A549 (cell line): ENCODE measurements at regions not wholly inside any gene's neighbourhood (a gene's known extent, or its start where the extent isn't known, plus 50 kb on each side); places are given as distances from the start of the nearest gene placed in this dataset.

Experiments
- CHD2 ChIP-seq: fragments of 150-350 bp; IDR thresholded peaks from 2 replicates; pipeline ENCODE4 v1.6.1; 2014; ENCODE audit warnings: low read length; ENCODE audit not compliant: partially characterized antibody
- EP300 ChIP-seq, 2 experiments: fragments of >200 bp; sonication (Bioruptor Twin); formaldehyde crosslinking; IDR thresholded peaks; 2 replicates in 1 of 2; 3 replicates in 1 of 2; pipeline ENCODE4 v1.6.1; 2016 to 2017
- HDAC2 ChIP-seq: fragments of 200-600 bp; sonication (generic); IDR thresholded peaks from 2 replicates; pipeline ENCODE4 v1.6.1; 2016
- JUNB ChIP-seq: fragments of >200 bp; sonication (Bioruptor Twin); formaldehyde crosslinking; IDR thresholded peaks from 2 replicates; pipeline ENCODE4 v1.6.1; 2016
- MAFK ChIP-seq: fragments of 450-650 bp; IDR thresholded peaks from 2 replicates; pipeline ENCODE4 v1.6.1; 2014; ENCODE audit not compliant: partially characterized antibody
- MYC ChIP-seq: IDR thresholded peaks from 2 replicates; pipeline ENCODE4 v1.6.1; 2012; ENCODE audit warnings: mild to moderate bottlenecking, inconsistent platforms, low read length, improper control_type of control experiment, borderline replicate concordance
- RARB ChIP-seq: fragments of 250-450 bp; sonication (Bioruptor Pico); IDR thresholded peaks from 2 replicates; pipeline ENCODE4 v1.8.0; 2021; ENCODE audit warnings: mild to moderate bottlenecking, moderate library complexity
- RNF2 ChIP-seq: fragments of 200-600 bp; sonication (generic); IDR thresholded peaks from 2 replicates; pipeline ENCODE4 v1.6.1; 2016; ENCODE audit warnings: low read depth, mild to moderate bottlenecking, antibody characterized with exemption, moderate library complexity, borderline replicate concordance
- TF ChIP-seq, protein P1 (sequence below): fragments of >200 bp; sonication (Bioruptor Twin); formaldehyde crosslinking; IDR thresholded peaks from 3 replicates; pipeline ENCODE4 v1.5.1; 2016
- TF ChIP-seq, protein P2 (sequence below): IDR thresholded peaks from 2 replicates; pipeline ENCODE4 v1.6.1; 2012
- TF ChIP-seq, protein P3 (sequence below): fragments of 200-600 bp; sonication (generic); IDR thresholded peaks from 2 replicates; pipeline ENCODE4 v1.6.1; 2016; ENCODE audit warnings: antibody characterized with exemption, mild to moderate bottlenecking, moderate library complexity
- TF ChIP-seq, protein P4 (sequence below): fragments of 150-350 bp; IDR thresholded peaks from 2 replicates; pipeline ENCODE4 v1.6.1; 2014; ENCODE audit warnings: low read depth, mild to moderate bottlenecking, low read length

DNA sequence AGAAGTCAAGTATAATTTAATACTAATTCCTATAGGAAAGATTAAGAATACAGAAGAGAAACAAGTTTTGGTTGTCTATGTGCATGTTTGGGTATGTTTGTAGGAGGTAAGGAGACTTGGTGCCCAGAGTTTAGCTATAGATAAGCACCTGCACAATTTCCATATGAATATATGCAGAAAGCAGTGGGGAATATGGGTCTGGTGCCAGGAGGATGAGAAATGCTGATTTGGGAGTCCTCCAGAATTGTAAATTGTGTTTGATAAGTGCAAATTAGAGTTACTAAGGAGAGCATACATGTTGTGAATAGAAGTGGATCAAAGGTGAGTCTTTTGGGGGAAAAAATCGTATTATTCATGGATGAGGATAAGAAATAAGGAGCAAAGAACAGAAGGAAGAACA lies 653.1 kb downstream of the EFNA5 start:
- TF ChIP-seq, protein P1, sequence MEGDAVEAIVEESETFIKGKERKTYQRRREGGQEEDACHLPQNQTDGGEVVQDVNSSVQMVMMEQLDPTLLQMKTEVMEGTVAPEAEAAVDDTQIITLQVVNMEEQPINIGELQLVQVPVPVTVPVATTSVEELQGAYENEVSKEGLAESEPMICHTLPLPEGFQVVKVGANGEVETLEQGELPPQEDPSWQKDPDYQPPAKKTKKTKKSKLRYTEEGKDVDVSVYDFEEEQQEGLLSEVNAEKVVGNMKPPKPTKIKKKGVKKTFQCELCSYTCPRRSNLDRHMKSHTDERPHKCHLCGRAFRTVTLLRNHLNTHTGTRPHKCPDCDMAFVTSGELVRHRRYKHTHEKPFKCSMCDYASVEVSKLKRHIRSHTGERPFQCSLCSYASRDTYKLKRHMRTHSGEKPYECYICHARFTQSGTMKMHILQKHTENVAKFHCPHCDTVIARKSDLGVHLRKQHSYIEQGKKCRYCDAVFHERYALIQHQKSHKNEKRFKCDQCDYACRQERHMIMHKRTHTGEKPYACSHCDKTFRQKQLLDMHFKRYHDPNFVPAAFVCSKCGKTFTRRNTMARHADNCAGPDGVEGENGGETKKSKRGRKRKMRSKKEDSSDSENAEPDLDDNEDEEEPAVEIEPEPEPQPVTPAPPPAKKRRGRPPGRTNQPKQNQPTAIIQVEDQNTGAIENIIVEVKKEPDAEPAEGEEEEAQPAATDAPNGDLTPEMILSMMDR = no peak
- TF ChIP-seq, protein P2, sequence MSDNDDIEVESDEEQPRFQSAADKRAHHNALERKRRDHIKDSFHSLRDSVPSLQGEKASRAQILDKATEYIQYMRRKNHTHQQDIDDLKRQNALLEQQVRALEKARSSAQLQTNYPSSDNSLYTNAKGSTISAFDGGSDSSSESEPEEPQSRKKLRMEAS = no peak
- TF ChIP-seq, protein P3, sequence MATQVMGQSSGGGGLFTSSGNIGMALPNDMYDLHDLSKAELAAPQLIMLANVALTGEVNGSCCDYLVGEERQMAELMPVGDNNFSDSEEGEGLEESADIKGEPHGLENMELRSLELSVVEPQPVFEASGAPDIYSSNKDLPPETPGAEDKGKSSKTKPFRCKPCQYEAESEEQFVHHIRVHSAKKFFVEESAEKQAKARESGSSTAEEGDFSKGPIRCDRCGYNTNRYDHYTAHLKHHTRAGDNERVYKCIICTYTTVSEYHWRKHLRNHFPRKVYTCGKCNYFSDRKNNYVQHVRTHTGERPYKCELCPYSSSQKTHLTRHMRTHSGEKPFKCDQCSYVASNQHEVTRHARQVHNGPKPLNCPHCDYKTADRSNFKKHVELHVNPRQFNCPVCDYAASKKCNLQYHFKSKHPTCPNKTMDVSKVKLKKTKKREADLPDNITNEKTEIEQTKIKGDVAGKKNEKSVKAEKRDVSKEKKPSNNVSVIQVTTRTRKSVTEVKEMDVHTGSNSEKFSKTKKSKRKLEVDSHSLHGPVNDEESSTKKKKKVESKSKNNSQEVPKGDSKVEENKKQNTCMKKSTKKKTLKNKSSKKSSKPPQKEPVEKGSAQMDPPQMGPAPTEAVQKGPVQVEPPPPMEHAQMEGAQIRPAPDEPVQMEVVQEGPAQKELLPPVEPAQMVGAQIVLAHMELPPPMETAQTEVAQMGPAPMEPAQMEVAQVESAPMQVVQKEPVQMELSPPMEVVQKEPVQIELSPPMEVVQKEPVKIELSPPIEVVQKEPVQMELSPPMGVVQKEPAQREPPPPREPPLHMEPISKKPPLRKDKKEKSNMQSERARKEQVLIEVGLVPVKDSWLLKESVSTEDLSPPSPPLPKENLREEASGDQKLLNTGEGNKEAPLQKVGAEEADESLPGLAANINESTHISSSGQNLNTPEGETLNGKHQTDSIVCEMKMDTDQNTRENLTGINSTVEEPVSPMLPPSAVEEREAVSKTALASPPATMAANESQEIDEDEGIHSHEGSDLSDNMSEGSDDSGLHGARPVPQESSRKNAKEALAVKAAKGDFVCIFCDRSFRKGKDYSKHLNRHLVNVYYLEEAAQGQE = no peak
- no peak for TF ChIP-seq JUNB
- TF ChIP-seq RARB (CRISPR knock-in tag) = no peak
- TF ChIP-seq, protein P4, sequence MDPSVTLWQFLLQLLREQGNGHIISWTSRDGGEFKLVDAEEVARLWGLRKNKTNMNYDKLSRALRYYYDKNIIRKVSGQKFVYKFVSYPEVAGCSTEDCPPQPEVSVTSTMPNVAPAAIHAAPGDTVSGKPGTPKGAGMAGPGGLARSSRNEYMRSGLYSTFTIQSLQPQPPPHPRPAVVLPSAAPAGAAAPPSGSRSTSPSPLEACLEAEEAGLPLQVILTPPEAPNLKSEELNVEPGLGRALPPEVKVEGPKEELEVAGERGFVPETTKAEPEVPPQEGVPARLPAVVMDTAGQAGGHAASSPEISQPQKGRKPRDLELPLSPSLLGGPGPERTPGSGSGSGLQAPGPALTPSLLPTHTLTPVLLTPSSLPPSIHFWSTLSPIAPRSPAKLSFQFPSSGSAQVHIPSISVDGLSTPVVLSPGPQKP = no peak
- no peak for TF ChIP-seq MAFK
- no peak for TF ChIP-seq CHD2
- TF ChIP-seq EP300 (IDR thresholded peaks at IDR 0.05) = no peak
- TF ChIP-seq MYC = no peak
- TF ChIP-seq RNF2 = no peak
- no peak for TF ChIP-seq HDAC2
